Caco-2 (cell line): ENCODE measurements at regions not wholly inside any gene's neighbourhood (a gene's known extent, or its start where the extent isn't known, plus 50 kb on each side); places are given as distances from the start of the nearest gene placed in this dataset.

Source experiments
- BruUV-seq: library from RNA; stranded (reverse); fragments of 400-500 nt; replicated peaks from 2 replicates; lab custom pipeline; 2021; lab: Mats Ljungman, UMichigan
- CTCF ChIA-PET: fragments of 300-600 bp; sonication (Branson Sonifier 250); formaldehyde crosslinking; loops from one replicate; lab custom pipeline; 2022; ENCODE audit warnings: antibody characterized with exemption; lab: Charles Lee
- POLR2A ChIA-PET: fragments of 300-600 bp; sonication (Branson Sonifier 250); formaldehyde crosslinking; loops from one replicate; lab custom pipeline; 2022; ENCODE audit warnings: antibody characterized with exemption; lab: Charles Lee
- DNase-seq, 2 experiments: peaks; one replicate each; pipeline versions ENCODE4 v3.0.0 to v3.0.0-alpha.2; 2020 to 2022
- H3K27me3 ChIP-seq: replicated peaks from 2 replicates; pipeline ENCODE4 v1.6.0; 2011; ENCODE audit warnings: low read length; ENCODE audit not compliant: control insufficient read depth, insufficient read depth
- H3K36me3 ChIP-seq: 2 replicates; pipeline ENCODE4 v1.5.1; 2011; ENCODE audit warnings: low read length; ENCODE audit not compliant: control insufficient read depth, insufficient read depth
- H3K4me1 ChIP-seq: fragments of 250-450 bp; sonication (Bioruptor Pico); 2 replicates; pipeline ENCODE4 v1.5.1; 2020; ENCODE audit warnings: mild to moderate bottlenecking
- H3K4me3 ChIP-seq: 2 replicates; pipeline ENCODE4 v1.5.1; 2011; ENCODE audit warnings: low read depth, mild to moderate bottlenecking, control low read depth, low read length
- H3K9me3 ChIP-seq: fragments of 250-450 bp; sonication (Bioruptor Pico); 2 replicates; pipeline ENCODE4 v1.5.1; 2020; ENCODE audit warnings: mild to moderate bottlenecking, moderate library complexity
- H3K27ac Mint-ChIP-seq: one replicate; pipeline ENCODE4 v1.8.0; 2022; ENCODE audit warnings: mixed read lengths; ENCODE audit not compliant: unreplicated experiment
- H3K27me3 Mint-ChIP-seq: one replicate; pipeline ENCODE4 v1.8.0; 2022; ENCODE audit warnings: mixed read lengths; ENCODE audit not compliant: insufficient read depth, unreplicated experiment
- H3K36me3 Mint-ChIP-seq: one replicate; pipeline ENCODE4 v1.8.0; 2022; ENCODE audit warnings: mild to moderate bottlenecking, mixed read lengths; ENCODE audit not compliant: insufficient read depth, unreplicated experiment
- H3K4me1 Mint-ChIP-seq: one replicate; pipeline ENCODE4 v1.8.0; 2022; ENCODE audit warnings: low read depth, mixed read lengths; ENCODE audit not compliant: unreplicated experiment
- H3K4me3 Mint-ChIP-seq: one replicate; pipeline ENCODE4 v1.8.0; 2022; ENCODE audit warnings: mild to moderate bottlenecking, moderate library complexity, mixed read lengths; ENCODE audit not compliant: unreplicated experiment
- H3K9me3 Mint-ChIP-seq: one replicate; pipeline ENCODE4 v1.8.0; 2022; ENCODE audit warnings: mixed read lengths; ENCODE audit not compliant: unreplicated experiment
- intact Hi-C: fragments of 100-400 bp; cut with micrococcal nuclease; formaldehyde crosslinking; loops from one replicate; pipeline ENCODE4 v1.10.0; 2022; ENCODE audit not compliant: unreplicated experiment
- TF ChIP-seq, protein P1 (sequence below), 2 experiments: fragments of 200-600 bp in 1 of 2; IDR thresholded peaks; 1 replicate in 1 of 2; 2 replicates in 1 of 2; pipeline versions ENCODE4 v1.5.1 to v1.8.0; 2011 to 2022; ENCODE audit warnings: antibody characterized with exemption in 1 of 2, control low read depth in 1 of 2, inconsistent platforms in 1 of 2, low read depth in 1 of 2, low read length in 1 of 2, mild to moderate bottlenecking in 1 of 2, moderate library complexity in 1 of 2; ENCODE audit not compliant: insufficient read depth in 1 of 2, severe bottlenecking in 1 of 2, unreplicated experiment in 1 of 2

DNA sequence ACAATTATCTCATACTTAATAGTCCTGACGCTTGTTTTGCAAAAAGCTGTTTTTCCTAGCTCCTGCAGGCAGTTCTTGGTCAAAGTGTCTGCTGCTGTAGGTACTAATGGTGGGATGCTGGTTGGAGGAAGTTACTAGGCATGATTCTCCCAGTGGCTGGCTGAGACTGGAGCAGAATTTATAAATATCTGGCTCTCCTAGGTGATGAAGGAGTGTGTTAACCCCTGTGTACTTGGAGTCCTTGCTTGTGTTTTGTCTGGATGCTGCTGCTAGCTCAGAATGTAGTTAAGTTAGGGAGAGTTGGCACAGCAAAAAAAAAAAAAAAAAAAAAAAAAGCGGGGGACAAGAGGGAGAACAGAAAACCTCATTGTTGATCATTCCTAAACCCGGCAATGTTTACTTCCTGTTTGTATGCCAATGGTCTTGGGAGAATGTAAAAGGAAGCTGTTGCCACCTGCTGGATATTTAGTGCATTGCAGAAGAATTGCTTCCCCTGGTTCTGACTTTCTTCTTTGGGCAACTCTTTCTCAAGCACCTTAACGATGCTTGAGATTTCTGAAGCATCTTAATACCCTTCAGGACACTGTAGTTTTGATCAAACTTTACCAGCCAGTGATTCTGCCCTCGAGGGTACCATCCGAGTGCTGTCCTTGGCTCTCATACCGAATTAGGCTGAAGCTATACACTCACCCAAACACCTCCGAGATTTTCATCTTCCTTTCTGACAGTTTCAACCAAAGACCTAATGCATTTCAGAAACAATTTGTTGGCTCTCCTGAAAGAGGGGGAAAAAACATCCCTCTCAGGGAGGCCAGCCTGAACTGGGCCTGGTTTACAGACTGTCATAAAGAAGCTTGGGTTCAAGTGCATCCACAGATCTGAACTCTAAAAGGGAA, 71.7 kb upstream of the WWC1 start:
- H3K36me3 Mint-ChIP-seq, result no peaks in the 10 kb centered on the region
- no peaks in the 10 kb centered on the region for H3K9me3 Mint-ChIP-seq
- peaks cover 17% of the 10 kb centered on the region for H3K27me3 Mint-ChIP-seq
- peak; percentile 57 to 70 for DNase-seq
- POLR2A ChIA-PET, result interaction anchor here (0.6 to 0.7 kb wide), 2 partner anchors 497 to 813 kb away, joined by 6 to 11 read pairs; no protein-coding TSS in a partner anchor
- H3K4me3 ChIP-seq, result no peak overlapping the region
- no peaks in the 10 kb centered on the region; the same call in 1 of the 2 replicates for H3K4me1 ChIP-seq
- TF ChIP-seq, protein P1, sequence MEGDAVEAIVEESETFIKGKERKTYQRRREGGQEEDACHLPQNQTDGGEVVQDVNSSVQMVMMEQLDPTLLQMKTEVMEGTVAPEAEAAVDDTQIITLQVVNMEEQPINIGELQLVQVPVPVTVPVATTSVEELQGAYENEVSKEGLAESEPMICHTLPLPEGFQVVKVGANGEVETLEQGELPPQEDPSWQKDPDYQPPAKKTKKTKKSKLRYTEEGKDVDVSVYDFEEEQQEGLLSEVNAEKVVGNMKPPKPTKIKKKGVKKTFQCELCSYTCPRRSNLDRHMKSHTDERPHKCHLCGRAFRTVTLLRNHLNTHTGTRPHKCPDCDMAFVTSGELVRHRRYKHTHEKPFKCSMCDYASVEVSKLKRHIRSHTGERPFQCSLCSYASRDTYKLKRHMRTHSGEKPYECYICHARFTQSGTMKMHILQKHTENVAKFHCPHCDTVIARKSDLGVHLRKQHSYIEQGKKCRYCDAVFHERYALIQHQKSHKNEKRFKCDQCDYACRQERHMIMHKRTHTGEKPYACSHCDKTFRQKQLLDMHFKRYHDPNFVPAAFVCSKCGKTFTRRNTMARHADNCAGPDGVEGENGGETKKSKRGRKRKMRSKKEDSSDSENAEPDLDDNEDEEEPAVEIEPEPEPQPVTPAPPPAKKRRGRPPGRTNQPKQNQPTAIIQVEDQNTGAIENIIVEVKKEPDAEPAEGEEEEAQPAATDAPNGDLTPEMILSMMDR (IDR thresholded peaks at IDR 0.05; ENCODE audit: insufficient read depth in 1 of 2, low read depth in 1 of 2, low read length in 1 of 2, severe bottlenecking in 1 of 2, unreplicated experiment in 1 of 2), result peak; percentile 75 to 81
- no peaks in the 10 kb centered on the region for H3K4me1 Mint-ChIP-seq
- H3K27me3 ChIP-seq, result 0 out of 2 replicates have a peak, but pooled peaks cover 1% of the 10 kb centered on the region
- no peaks in the 10 kb centered on the region for H3K9me3 ChIP-seq
- CTCF ChIA-PET, result interaction anchor here (0.6 to 1.6 kb wide), 7 partner anchors 8 to 305 kb away, joined by 3 to 11 read pairs (median 5); no protein-coding TSS in a partner anchor
- H3K36me3 ChIP-seq, result no peaks in the 10 kb centered on the region
- no peak overlapping the region for H3K4me3 Mint-ChIP-seq
- BruUV-seq, result no TSS peak
- H3K27ac Mint-ChIP-seq, result no peak overlapping the region
- intact Hi-C loops, result loop anchor here (1.0 to 5.0 kb wide), 5 partner anchors 105 to 637 kb away; no protein-coding TSS in a partner anchor

DNA sequence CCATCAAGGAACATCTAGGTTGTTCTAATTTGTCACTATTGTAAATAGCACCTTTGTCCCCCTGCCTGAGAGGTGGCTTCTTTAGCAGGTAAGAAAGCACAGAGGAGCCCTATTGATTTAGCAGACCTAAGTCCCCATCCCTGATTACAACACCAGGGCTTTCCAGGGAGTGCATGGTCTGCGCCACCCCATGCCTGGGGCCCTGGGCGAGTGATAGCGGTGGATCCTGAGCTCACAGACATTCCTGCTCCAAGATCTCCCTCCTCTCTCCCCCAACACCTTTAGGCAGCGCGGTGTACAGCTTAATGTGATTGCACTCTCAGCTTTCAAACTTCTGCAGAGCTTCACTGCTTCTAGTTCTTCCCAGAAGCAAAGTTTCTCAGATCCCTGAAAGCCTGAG, 67.4 kb upstream of the WWC1 start:
- no TSS peak for BruUV-seq
- peaks cover 10% of the 10 kb centered on the region for H3K27me3 Mint-ChIP-seq
- TF ChIP-seq, protein P1 (IDR thresholded peaks at IDR 0.05; ENCODE audit: insufficient read depth in 1 of 2, low read depth in 1 of 2, low read length in 1 of 2, severe bottlenecking in 1 of 2, unreplicated experiment in 1 of 2), result no peak
- H3K9me3 ChIP-seq, result no peaks in the 10 kb centered on the region
- intact Hi-C loops, result no loop called here
- CTCF ChIA-PET, result no interaction called here
- H3K4me1 Mint-ChIP-seq, result no peaks in the 10 kb centered on the region
- H3K4me1 ChIP-seq, result no peaks in the 10 kb centered on the region; the same call in 1 of the 2 replicates
- no peak overlapping the region for H3K27ac Mint-ChIP-seq
- no peaks in the 10 kb centered on the region for H3K36me3 Mint-ChIP-seq
- POLR2A ChIA-PET, result no interaction called here
- no peaks in the 10 kb centered on the region for H3K36me3 ChIP-seq
- no peaks in the 10 kb centered on the region for H3K9me3 Mint-ChIP-seq
- DNase-seq, result peak in 1 of 2 experiments; percentile 11
- H3K27me3 ChIP-seq, result no peaks in the 10 kb centered on the region
- no peak overlapping the region for H3K4me3 ChIP-seq
- H3K4me3 Mint-ChIP-seq, result no peak overlapping the region

GRCh38 chr5:168226012-168226411, 65.4 kb upstream of the WWC1 start:
- no peaks in the 10 kb centered on the region for H3K4me1 Mint-ChIP-seq
- no peaks in the 10 kb centered on the region for H3K36me3 Mint-ChIP-seq
- intact Hi-C loops, result no loop called here
- no peak overlapping the region for H3K4me3 ChIP-seq
- ChIA-PET POLR2A (no interaction called here), CTCF (no interaction called here)
- H3K9me3 ChIP-seq, result no peaks in the 10 kb centered on the region
- no peaks in the 10 kb centered on the region for H3K27me3 ChIP-seq
- H3K27me3 Mint-ChIP-seq, result peaks cover 8% of the 10 kb centered on the region
- no peak for DNase-seq
- no peak overlapping the region for H3K27ac Mint-ChIP-seq
- no TSS peak for BruUV-seq
- TF ChIP-seq, protein P1 (IDR thresholded peaks at IDR 0.05; ENCODE audit: insufficient read depth in 1 of 2, low read depth in 1 of 2, low read length in 1 of 2, severe bottlenecking in 1 of 2, unreplicated experiment in 1 of 2), result no peak
- H3K4me3 Mint-ChIP-seq, result no peak overlapping the region
- no peaks in the 10 kb centered on the region for H3K9me3 Mint-ChIP-seq
- H3K4me1 ChIP-seq, result no peaks in the 10 kb centered on the region; the same call in 1 of the 2 replicates
- H3K36me3 ChIP-seq, result no peaks in the 10 kb centered on the region
